HG03575 (cell line): ENCODE measurements at regions not wholly inside any gene's neighbourhood (a gene's known extent, or its start where the extent isn't known, plus 50 kb on each side); places are given as distances from the start of the nearest gene placed in this dataset.

Source experiments
- ATAC-seq: cut with Tn5 transposase; IDR thresholded peaks from one replicate; pipeline ENCODE4 v1.9.1; 2021; ENCODE audit not compliant: unreplicated experiment, insufficient number of reproducible peaks, low FRiP score; ENCODE audit errors: extremely low read depth

DNA sequence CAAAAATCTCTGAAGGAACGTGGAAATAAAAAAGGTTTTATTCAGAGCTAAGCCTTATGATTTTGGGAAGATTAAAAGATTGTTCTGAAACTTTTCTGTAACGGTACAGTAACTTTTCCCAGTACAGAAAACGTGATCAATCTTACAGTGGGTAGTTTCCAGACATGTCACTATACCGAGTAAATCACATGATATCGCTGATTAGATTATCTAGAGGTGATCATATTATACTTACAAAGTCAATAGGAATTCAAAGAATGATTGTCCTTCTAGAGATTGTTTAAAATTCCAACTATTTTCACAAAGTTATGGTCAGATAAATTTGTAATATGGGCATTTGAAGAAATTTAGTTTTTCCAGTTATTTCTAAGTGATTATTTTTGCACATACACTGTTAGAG lies 736.0 kb upstream of the GRM7 start:
- no peak for ATAC-seq

GRCh38 chr3:6125520-6125919 lies 735.4 kb upstream of the GRM7 start:
- ATAC-seq: no peak

GRCh38 chr3:6132684-6133432 lies 728.1 kb upstream of the GRM7 start:
- no peak for ATAC-seq

DNA sequence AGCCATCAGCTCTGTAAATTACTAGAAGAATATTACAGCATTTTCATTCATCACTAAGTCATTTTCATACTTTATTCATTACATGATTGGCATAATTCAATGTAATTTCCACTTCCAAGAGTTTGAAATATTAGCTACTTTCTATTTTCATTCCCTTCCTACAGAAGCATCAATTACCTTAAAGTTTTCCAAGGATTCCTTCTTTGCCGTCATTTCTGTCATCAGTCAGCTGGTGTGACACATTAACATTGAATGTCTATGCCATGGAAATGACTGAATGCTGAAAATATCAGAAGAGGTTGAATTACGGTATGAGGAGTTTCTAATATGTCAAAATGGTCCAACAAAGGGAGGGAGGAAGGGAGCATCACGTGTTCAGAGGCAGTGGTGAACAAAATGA lies 718.2 kb upstream of the GRM7 start:
- no peak for ATAC-seq

GRCh38 chr3:6147883-6148282 lies 713.0 kb upstream of the GRM7 start:
- no peak for ATAC-seq

GRCh38 chr3:6155650-6156338 lies 705.1 kb upstream of the GRM7 start:
- no peak for ATAC-seq

DNA sequence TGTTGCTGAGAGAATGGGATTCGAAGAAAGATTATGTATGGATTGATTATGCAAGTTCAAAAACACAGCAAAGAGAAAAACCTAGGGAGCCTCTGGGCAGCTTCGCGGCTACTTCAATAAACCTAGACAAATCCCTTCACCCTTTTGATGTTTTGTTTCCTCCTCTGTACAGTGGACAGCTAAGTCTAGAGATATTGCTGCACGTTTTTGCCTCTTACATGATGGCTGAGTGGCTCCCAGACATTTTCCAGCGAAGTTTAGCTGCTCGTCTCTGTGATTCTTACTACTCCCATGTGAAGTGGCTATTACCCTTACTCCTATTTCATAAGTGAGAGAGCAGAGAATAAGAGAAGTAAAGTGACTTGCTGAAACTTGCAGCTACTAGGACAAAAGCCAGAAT lies 695.0 kb upstream of the GRM7 start:
- ATAC-seq: no peak

DNA sequence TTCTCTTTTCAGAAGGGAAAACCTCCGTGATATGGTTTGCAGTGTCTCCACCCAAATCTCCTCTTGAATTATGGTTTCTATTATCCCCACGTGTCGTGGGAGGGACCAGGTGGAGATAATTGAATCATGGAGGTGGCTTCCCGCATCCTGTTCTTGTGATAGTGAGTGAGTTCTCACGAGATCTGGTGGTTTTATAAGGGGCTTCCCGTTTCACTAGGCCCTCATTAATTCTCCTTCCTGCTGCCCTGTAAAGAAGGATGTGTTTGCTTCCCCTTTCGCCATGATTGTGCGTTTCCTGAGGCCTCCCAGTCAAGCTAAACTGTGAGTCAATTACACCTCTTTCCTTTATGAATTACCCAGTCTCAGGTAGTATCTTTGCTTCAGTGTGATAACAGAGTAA lies 692.7 kb upstream of the GRM7 start:
- ATAC-seq: no peak

- ATAC-seq: no peak
These were observed 687.9 kb upstream of the GRM7 start for GRCh38 chr3:6172871-6173642.

DNA sequence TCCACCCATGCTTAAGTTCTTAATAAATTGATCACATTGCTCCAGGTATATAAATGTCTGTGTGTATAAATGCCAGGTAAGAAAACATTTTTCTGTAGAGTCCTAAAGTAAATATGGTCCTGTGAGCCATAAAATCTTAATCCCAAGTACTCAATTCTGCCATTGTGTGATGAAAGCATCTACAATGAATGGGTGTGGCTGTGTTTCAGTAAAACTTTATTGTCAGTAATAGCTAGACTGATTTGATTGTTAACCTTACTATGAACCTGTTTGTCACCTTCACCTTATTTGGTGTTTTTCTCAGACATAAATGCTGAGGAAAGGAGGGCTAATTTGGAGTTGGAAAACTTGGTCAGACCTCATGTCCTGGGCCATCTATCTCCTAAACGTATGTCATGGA lies 683.5 kb upstream of the GRM7 start:
- no peak for ATAC-seq

GRCh38 chr3:6179761-6180160 lies 681.2 kb upstream of the GRM7 start:
- ATAC-seq: no peak

GRCh38 chr3:6180171-6180570 lies 680.7 kb upstream of the GRM7 start:
- ATAC-seq: no peak

DNA sequence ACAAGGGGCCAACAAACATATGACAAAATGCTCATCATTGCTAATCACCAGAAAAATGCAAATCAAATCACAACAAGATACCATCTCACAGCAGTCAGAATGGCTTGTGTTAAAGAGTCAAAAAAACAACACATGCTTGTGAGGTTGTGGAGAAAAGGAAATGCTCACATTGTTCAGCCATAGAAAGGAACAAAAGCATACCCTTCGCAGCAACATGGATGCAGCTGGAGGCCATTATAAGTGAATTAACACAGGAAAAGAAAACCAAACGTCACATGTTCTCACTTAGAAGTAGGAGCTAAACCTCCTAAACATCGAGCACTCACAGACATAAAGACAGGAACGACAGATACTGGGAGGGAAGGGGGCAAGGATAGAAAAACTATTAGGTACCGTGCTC lies 678.4 kb upstream of the GRM7 start:
- no peak for ATAC-seq

GRCh38 chr3:6182909-6183308 lies 678.0 kb upstream of the GRM7 start:
- no peak for ATAC-seq

DNA sequence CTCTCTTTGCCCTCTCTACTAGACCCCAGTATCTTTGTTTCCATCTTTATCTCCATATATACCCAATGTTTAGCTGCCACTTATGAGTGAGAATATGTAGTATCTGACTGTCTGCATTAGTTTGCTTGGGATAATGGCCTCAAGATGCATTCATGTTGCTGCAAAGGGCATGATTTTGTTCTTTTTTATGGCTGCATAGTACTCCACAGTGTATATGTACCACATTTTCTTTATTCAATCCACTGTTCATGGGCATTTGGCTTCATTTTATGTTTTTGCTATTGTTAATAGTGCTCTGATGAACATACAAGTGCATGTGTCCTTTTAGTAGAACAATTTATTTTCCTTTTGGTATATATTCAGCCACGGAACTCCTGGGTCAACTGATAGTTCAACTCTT lies 671.5 kb upstream of the GRM7 start:
- no peak for ATAC-seq

- no peak for ATAC-seq
These were observed 656.0 kb upstream of the GRM7 start for GRCh38 chr3:6204891-6205290.

- ATAC-seq: no peak
These were observed 644.5 kb upstream of the GRM7 start for GRCh38 chr3:6216135-6217026.

GRCh38 chr3:6220447-6220846 lies 640.5 kb upstream of the GRM7 start:
- no peak for ATAC-seq

DNA sequence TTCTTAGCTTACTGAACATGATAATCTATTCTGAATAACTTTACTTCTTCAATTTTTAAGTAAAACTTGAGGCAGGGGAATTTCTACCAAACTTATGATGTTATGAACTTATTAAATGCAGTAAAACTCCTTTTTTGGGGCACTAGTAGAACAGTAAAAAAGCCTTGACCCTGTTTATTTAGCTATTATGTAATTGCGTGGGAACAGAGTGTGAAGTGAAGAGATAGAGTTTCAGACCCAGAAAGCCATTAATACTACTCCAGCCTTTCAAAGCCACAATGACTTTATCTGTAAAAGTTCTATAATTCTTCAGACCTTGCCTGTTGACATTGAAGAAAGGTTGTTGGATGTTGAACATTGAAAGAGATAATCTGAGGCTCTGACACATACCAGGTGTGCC lies 638.8 kb upstream of the GRM7 start:
- ATAC-seq: no peak
